Neuronal stem cell (in vitro differentiated cells): ENCODE measurements at regions not wholly inside any gene's neighbourhood (a gene's known extent, or its start where the extent isn't known, plus 50 kb on each side); places are given as distances from the start of the nearest gene placed in this dataset.

Source experiments
- DNase-seq: peaks from one replicate; pipeline ENCODE4 v3.0.0-alpha.2; 2013; ENCODE audit warnings: low spot score
- H2AFZ ChIP-seq: one replicate; pipeline ENCODE4 v1.6.1; 2013; ENCODE audit warnings: mild to moderate bottlenecking, low read length, inconsistent platforms
- H2AK5ac ChIP-seq: 2 replicates; pipeline ENCODE4 v1.6.1; 2013; ENCODE audit warnings: low read depth, mild to moderate bottlenecking, inconsistent platforms, low read length, moderate library complexity, mixed read lengths
- H2BK120ac ChIP-seq: 2 replicates; pipeline ENCODE4 v1.6.1; 2013; ENCODE audit warnings: low read depth, mild to moderate bottlenecking, inconsistent platforms, low read length, moderate library complexity, mixed read lengths
- H2BK12ac ChIP-seq: one replicate; pipeline ENCODE4 v1.6.1; 2013; ENCODE audit warnings: low read length, inconsistent platforms
- H2BK15ac ChIP-seq: 2 replicates; pipeline ENCODE4 v1.6.1; 2013; ENCODE audit warnings: mild to moderate bottlenecking, low read length, inconsistent platforms, mixed read lengths
- H2BK5ac ChIP-seq: one replicate; pipeline ENCODE4 v1.6.1; 2013; ENCODE audit warnings: inconsistent platforms, mild to moderate bottlenecking, low read length, moderate library complexity
- H3K14ac ChIP-seq: one replicate; pipeline ENCODE4 v1.6.1; 2013; ENCODE audit warnings: low read length, inconsistent platforms
- H3K18ac ChIP-seq: 2 replicates; pipeline ENCODE4 v1.6.1; 2013; ENCODE audit warnings: low read length, inconsistent platforms
- H3K23ac ChIP-seq: 2 replicates; pipeline ENCODE4 v1.6.1; 2013; ENCODE audit warnings: low read depth, mild to moderate bottlenecking, mixed read lengths, low read length, inconsistent platforms; ENCODE audit not compliant: poor library complexity
- H3K27ac ChIP-seq: replicated peaks from 3 replicates; pipeline ENCODE4 v1.5.1; 2013; ENCODE audit warnings: low read length, inconsistent platforms
- H3K27me3 ChIP-seq, 3 experiments: 2 replicates each; pipeline ENCODE4 v1.6.1; 2013; ENCODE audit warnings: low read length in 3 of 3, mild to moderate bottlenecking in 2 of 3, inconsistent platforms in 1 of 3, low read depth in 1 of 3, mixed read lengths in 1 of 3, moderate library complexity in 1 of 3; ENCODE audit not compliant: control insufficient read depth in 3 of 3, insufficient read depth in 3 of 3
- H3K36me3 ChIP-seq, 2 donors: replicated peaks in 1 of 2; 2 replicates each; pipeline ENCODE4 v1.6.1; 2013; ENCODE audit warnings: low read length in 2 of 2; ENCODE audit not compliant: control insufficient read depth in 2 of 2, insufficient read depth in 2 of 2
- H3K4ac ChIP-seq: 2 replicates; pipeline ENCODE4 v1.6.1; 2013; ENCODE audit warnings: inconsistent platforms, mild to moderate bottlenecking, low read length, moderate library complexity
- H3K4me1 ChIP-seq, 2 donors: 1 replicate in 1 of 2; 2 replicates in 1 of 2; pipeline ENCODE4 v1.6.1; 2013; ENCODE audit warnings: low read length in 2 of 2, low read depth in 1 of 2; ENCODE audit not compliant: control insufficient read depth in 2 of 2, insufficient read depth in 1 of 2
- H3K4me2 ChIP-seq: one replicate; pipeline ENCODE4 v1.6.1; 2013; ENCODE audit warnings: mild to moderate bottlenecking, low read length, inconsistent platforms; ENCODE audit not compliant: insufficient read depth, poor library complexity, severe bottlenecking
- H3K4me3 ChIP-seq, 2 donors: 2 replicates each; pipeline ENCODE4 v1.5.1; 2013; ENCODE audit warnings: low read length in 2 of 2, mild to moderate bottlenecking in 2 of 2, inconsistent platforms in 1 of 2, moderate library complexity in 1 of 2
- H3K79me1 ChIP-seq: one replicate; pipeline ENCODE4 v1.6.1; 2013; ENCODE audit warnings: low read depth, mild to moderate bottlenecking, inconsistent platforms, low read length, moderate library complexity
- H3K9ac ChIP-seq: one replicate; pipeline ENCODE4 v1.6.1; 2013; ENCODE audit warnings: mild to moderate bottlenecking, low read depth, low read length, inconsistent platforms; ENCODE audit not compliant: poor library complexity
- H3K9me3 ChIP-seq, 2 donors: replicated peaks in 1 of 2; 2 replicates each; pipeline versions ENCODE3 to v1.6.1; 2013; ENCODE audit warnings: low read length in 2 of 2, mild to moderate bottlenecking in 2 of 2, inconsistent platforms in 1 of 2, low read depth in 1 of 2, mixed read lengths in 1 of 2, moderate library complexity in 1 of 2; ENCODE audit not compliant: control insufficient read depth in 2 of 2, insufficient read depth in 1 of 2
- H4K8ac ChIP-seq: one replicate; pipeline ENCODE4 v1.6.1; 2013; ENCODE audit warnings: low read depth, mild to moderate bottlenecking, inconsistent platforms, low read length, moderate library complexity
- H4K91ac ChIP-seq: one replicate; pipeline ENCODE4 v1.6.1; 2013; ENCODE audit warnings: low read length, low read depth, mild to moderate bottlenecking, inconsistent platforms; ENCODE audit not compliant: poor library complexity
- WGBS, 2 donors: extraction: QIAGEN DNeasy Blood & Tissue Kit; methylation state at CpG; one replicate each; pipeline ENCODE4 v1.1.7; 2013; ENCODE audit warnings: missing lambda C conversion rate in 2 of 2, mixed read lengths in 1 of 2; ENCODE audit not compliant: insufficient read length in 2 of 2, insufficient replicate concordance in 1 of 2; ENCODE audit errors: extremely low coverage in 2 of 2; 5-methylcytosine and 5-hydroxymethylcytosine counted together

DNA sequence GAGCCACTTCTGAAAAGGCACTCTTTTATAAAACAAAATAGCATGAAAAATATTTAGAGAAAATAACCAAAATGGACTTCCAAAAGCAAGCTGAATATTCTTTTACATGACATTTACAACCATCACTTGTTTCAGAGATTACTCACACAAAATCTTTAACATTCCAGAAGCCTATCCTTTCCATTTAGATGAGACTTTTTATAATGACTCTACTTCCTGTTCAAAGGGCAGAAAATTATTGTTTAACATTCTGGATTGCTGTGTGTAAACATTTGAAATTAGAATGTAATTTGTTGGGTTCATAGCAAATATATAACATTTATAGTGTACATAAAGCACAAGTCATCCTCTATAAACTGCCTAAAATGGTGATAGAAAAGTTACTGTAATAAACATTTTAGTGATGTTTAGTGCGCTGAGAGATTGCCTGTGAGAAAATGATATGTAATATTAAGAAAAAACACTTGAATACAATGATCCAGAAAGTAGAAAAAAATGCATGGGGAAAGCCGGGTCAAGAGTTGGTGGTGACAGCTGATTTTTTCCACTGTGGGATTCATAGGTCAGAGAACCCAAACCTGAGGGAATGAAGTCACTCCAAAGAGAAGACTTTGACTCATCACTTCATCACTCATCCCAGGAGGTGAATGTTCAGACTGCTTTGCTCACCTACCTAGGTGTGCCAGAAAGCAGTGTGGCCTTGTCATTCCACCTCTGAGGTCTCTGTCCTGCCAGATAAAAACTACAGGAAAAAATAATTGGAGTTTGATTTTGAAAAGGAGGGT is 305.8 kb downstream of the ARPP21 start:
- no peaks in the 10 kb centered on the region for H3K4me1 ChIP-seq
- no peak overlapping the region for H3K27ac ChIP-seq
- no peak overlapping the region for H3K4ac ChIP-seq
- no peaks in the 10 kb centered on the region for H3K79me1 ChIP-seq
- no peak overlapping the region for H3K4me3 ChIP-seq
- H2BK120ac ChIP-seq = no peak overlapping the region
- H2BK15ac ChIP-seq = no peak overlapping the region
- no peak overlapping the region for H3K18ac ChIP-seq
- no peak overlapping the region for H2AFZ ChIP-seq
- H3K23ac ChIP-seq = no peak overlapping the region
- no CpG with 5 or more reads among the region's 2 CpGs for WGBS, 2 donors
- H3K27me3 ChIP-seq = no peaks in the 10 kb centered on the region
- H2AK5ac ChIP-seq = no peak overlapping the region
- no peak for DNase-seq
- no peak overlapping the region for H2BK12ac ChIP-seq
- no peak overlapping the region for H3K9ac ChIP-seq
- H3K14ac ChIP-seq = no peak overlapping the region
- H2BK5ac ChIP-seq = no peak overlapping the region
- H3K9me3 ChIP-seq = no peaks in the 10 kb centered on the region
- no peaks in the 10 kb centered on the region for H3K36me3 ChIP-seq
- H4K8ac ChIP-seq = no peak overlapping the region
- no peak overlapping the region for H4K91ac ChIP-seq
- no peak overlapping the region for H3K4me2 ChIP-seq

DNA sequence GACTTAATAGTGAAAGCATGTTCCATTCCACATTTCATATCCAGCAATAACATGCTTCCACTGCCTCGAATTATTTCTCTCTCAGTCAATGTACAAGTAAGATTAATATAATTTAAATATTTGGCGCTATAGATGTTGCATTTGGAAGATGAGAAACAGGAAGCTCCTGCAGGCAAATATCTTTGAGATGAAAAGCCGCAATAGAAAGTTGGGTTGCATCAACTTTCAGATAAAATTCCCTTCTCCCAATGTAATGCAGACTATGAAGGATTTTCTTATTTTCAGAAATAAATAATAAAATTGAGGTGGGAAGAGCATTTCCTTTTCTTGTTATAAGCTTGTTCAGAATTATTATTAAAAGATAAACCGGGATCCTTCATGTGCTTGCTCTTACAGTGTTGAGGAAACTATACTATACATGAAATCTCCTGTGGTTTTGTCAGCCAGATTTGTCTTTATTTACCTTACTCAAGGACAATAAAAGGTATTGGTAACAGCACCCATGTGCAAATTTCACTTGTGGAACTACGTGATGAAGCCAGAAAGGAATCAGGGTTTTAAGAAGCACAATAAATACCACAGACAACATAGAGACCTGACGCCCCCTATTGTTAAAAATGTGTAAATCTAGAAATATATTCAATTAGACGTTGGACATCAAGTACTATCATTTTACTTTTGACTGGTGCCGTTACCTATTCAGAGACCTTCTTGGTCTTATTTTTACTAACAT is 307.0 kb downstream of the ARPP21 start:
- no peak overlapping the region for H2BK120ac ChIP-seq
- no peaks in the 10 kb centered on the region for H3K4me1 ChIP-seq
- no peak overlapping the region for H2AK5ac ChIP-seq
- no peak overlapping the region for H3K14ac ChIP-seq
- no peak overlapping the region for H2BK5ac ChIP-seq
- no peak overlapping the region for H3K23ac ChIP-seq
- H3K27me3 ChIP-seq = no peaks in the 10 kb centered on the region
- no peak overlapping the region for H2BK12ac ChIP-seq
- no peak overlapping the region for H4K91ac ChIP-seq
- no peak overlapping the region for H4K8ac ChIP-seq
- H3K9ac ChIP-seq = no peak overlapping the region
- WGBS, 2 donors = no CpG with 5 or more reads among the region's 8 CpGs
- peak; percentile 11 for DNase-seq
- no peaks in the 10 kb centered on the region for H3K79me1 ChIP-seq
- H2BK15ac ChIP-seq = no peak overlapping the region
- no peaks in the 10 kb centered on the region for H3K36me3 ChIP-seq
- H3K4me2 ChIP-seq = no peak overlapping the region
- H3K27ac ChIP-seq = no peak overlapping the region
- no peaks in the 10 kb centered on the region for H3K9me3 ChIP-seq
- H3K18ac ChIP-seq = no peak overlapping the region
- no peak overlapping the region for H3K4me3 ChIP-seq
- H2AFZ ChIP-seq = no peak overlapping the region
- H3K4ac ChIP-seq = no peak overlapping the region

DNA sequence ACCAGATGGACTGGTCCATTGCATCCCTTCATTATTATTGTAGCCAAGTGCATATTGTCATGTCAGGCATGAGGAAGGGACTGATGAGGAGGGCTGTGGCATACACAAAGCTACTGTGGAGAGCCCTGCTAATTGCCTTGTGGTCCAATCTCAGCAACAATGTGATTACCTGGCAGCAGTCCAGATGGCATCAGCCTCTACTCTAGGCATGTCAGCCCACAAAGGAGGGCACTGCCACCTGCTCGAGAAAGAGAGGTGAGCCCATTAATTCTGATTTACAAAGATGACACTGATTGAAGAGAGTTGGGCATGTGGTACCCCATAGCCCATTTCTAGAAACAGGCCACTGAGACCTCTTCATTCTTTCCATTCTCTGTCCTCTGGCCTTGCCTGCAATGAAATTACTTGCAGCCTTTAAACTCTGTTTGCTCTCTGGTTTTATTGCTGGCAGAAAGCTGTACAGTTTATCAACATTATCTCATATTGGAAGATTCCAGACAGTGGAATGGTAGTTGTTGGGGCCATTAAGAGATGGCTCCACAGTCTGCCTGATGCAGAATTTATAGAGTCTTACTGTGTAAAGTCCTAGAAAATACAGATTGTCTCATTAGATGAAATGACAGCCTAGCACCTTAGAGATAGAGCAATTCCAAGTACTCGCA is 307.7 kb downstream of the ARPP21 start:
- H4K91ac ChIP-seq = no peak overlapping the region
- no peak overlapping the region for H2BK15ac ChIP-seq
- no peak overlapping the region for H2BK12ac ChIP-seq
- H2AK5ac ChIP-seq = no peak overlapping the region
- DNase-seq = no peak
- no peak overlapping the region for H3K23ac ChIP-seq
- no peak overlapping the region for H4K8ac ChIP-seq
- H3K79me1 ChIP-seq = no peaks in the 10 kb centered on the region
- no peaks in the 10 kb centered on the region for H3K9me3 ChIP-seq
- H3K36me3 ChIP-seq = no peaks in the 10 kb centered on the region
- H3K27me3 ChIP-seq = no peaks in the 10 kb centered on the region
- H3K4ac ChIP-seq = no peak overlapping the region
- H2BK120ac ChIP-seq = no peak overlapping the region
- no peak overlapping the region for H3K4me2 ChIP-seq
- no peaks in the 10 kb centered on the region for H3K4me1 ChIP-seq
- H2BK5ac ChIP-seq = no peak overlapping the region
- H3K14ac ChIP-seq = no peak overlapping the region
- no CpG with 5 or more reads among the region's 2 CpGs for WGBS, 2 donors
- H3K18ac ChIP-seq = no peak overlapping the region
- no peak overlapping the region for H3K9ac ChIP-seq
- no peak overlapping the region for H2AFZ ChIP-seq
- H3K27ac ChIP-seq = no peak overlapping the region
- H3K4me3 ChIP-seq = no peak overlapping the region

DNA sequence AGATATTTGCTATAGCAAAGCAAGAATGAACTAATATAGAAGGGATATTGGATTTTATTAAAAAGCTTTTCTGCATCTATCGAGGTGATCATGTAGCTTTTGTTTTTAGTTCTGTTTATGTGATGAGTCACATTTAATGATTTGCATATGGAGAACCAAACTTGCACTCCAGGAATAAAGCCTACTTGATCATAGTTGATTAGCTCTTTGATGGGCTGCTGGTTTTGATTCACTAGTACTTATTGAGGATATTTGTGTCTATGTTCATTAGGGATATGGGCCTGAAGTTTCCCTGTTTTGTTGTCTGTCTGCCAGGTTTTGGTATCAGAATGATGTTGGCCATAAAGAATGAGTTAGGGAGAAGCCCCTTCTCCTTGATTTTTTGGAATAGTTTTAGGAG is 310.7 kb downstream of the ARPP21 start:
- H3K4me1 ChIP-seq = no peaks in the 10 kb centered on the region
- no peak overlapping the region for H2AK5ac ChIP-seq
- no peaks in the 10 kb centered on the region for H3K9me3 ChIP-seq
- no peak overlapping the region for H3K14ac ChIP-seq
- H2BK15ac ChIP-seq = no peak overlapping the region
- peaks cover 3% of the 10 kb centered on the region for H3K79me1 ChIP-seq
- no CpG with 5 or more reads among the region's 1 CpG for WGBS, 2 donors
- no peak overlapping the region for H3K4me2 ChIP-seq
- no peak overlapping the region for H3K4ac ChIP-seq
- no peak overlapping the region for H3K27ac ChIP-seq
- H3K27me3 ChIP-seq = no peaks in the 10 kb centered on the region
- H4K8ac ChIP-seq = no peak overlapping the region
- no peak for DNase-seq
- no peak overlapping the region for H3K4me3 ChIP-seq
- H3K36me3 ChIP-seq = no peaks in the 10 kb centered on the region
- H2BK12ac ChIP-seq = no peak overlapping the region
- H3K9ac ChIP-seq = no peak overlapping the region
- H2BK5ac ChIP-seq = no peak overlapping the region
- H2BK120ac ChIP-seq = no peak overlapping the region
- H3K18ac ChIP-seq = no peak overlapping the region
- no peak overlapping the region for H4K91ac ChIP-seq
- H3K23ac ChIP-seq = no peak overlapping the region
- no peak overlapping the region for H2AFZ ChIP-seq
